ENCODE measurements at regions not wholly inside any gene's neighbourhood (a gene's known extent, or its start where the extent isn't known, plus 50 kb on each side); places are given as distances from the start of the nearest gene placed in this dataset.

GRCh38 chr7:34454381-34454780 lies 203.6 kb upstream of the NPSR1 start:
- Histone ChIP-seq H4K5ac (ENCODE audit: low read depth, low read length) (no peak overlapping the region), H3K9me1 (ENCODE audit: insufficient read depth, low read length) (no peaks in the 10 kb centered on the region), H3K9me3 (ENCODE audit: control insufficient read depth, insufficient read depth, low read length) (no peaks in the 10 kb centered on the region), H3K23ac (ENCODE audit: low read depth, low read length) (no peak overlapping the region), H3K27ac (ENCODE audit: insufficient read depth, low read length) (no peak overlapping the region), H3K56ac (ENCODE audit: extremely low read depth, insufficient read depth, low read length) (no peak overlapping the region), H4K20me1 (ENCODE audit: insufficient read depth, low read length) (no peaks in the 10 kb centered on the region), H2AK5ac (ENCODE audit: low read depth, low read length) (no peak overlapping the region), H2BK120ac (ENCODE audit: low read depth, low read length) (no peak overlapping the region), H2AFZ (replicated peaks; ENCODE audit: low read length, poor library complexity) (no peak overlapping the region), H3K4me2 (ENCODE audit: low read depth, low read length) (no peak overlapping the region), H4K91ac (ENCODE audit: insufficient read depth, low read depth, low read length) (no peak overlapping the region), H2BK15ac (ENCODE audit: low read depth, low read length) (no peak overlapping the region), H2BK20ac (ENCODE audit: low read depth, low read length) (no peak overlapping the region), H2BK5ac (ENCODE audit: low read depth, low read length, poor library complexity, severe bottlenecking) (no peak overlapping the region), H3K27me3 (ENCODE audit: control insufficient read depth, insufficient read depth, low read length) (no peaks in the 10 kb centered on the region), H3K4ac (ENCODE audit: low read depth, low read length) (no peak overlapping the region), H3K18ac (ENCODE audit: low read depth, low read length) (no peak overlapping the region), H3K9ac (ENCODE audit: low read depth, low read length) (no peak overlapping the region), H2AK9ac (replicated peaks; ENCODE audit: low read depth, low read length, poor library complexity) (no peak overlapping the region), H3K4me3 (ENCODE audit: insufficient read depth, low read depth, low read length) (no peak overlapping the region), H3K79me1 (ENCODE audit: low read depth in 1 of 2, low read length in 2 of 2) (no peaks in the 10 kb centered on the region), H3K36me3 (ENCODE audit: control insufficient read depth, insufficient read depth, low read length) (no peaks in the 10 kb centered on the region), H4K8ac (ENCODE audit: low read depth in 2 of 2, low read length in 2 of 2) (no peak overlapping the region), H3K4me1 (ENCODE audit: control insufficient read depth, insufficient read depth, low read length) (no peaks in the 10 kb centered on the region), H3K14ac (replicated peaks; ENCODE audit: low read depth, low read length) (no peak overlapping the region)
- dilution Hi-C loops (cut with HindIII; ENCODE audit: low sequenced_read_pairs, unreplicated experiment): no loop called here
- WGBS, 2 experiments (ENCODE audit: extremely low coverage in 2 of 2, insufficient read length in 1 of 2): no CpG with 5 or more reads among the region's 4 CpGs
- ChIA-PET POLR2A (ENCODE audit: unreplicated experiment) (no interaction called here), CTCF (no interaction called here)
- no TSS peak for BruUV-seq (replicated peaks)
- TF ChIP-seq MAFK (IDR thresholded peaks at IDR 0.05; ENCODE audit: low read depth, low read length) (no peak), FOS (IDR thresholded peaks at IDR 0.05; ENCODE audit: low read depth, low read length) (no peak), RFX5 (IDR thresholded peaks at IDR 0.05; ENCODE audit: low read depth, low read length) (no peak), ELK1 (IDR thresholded peaks at IDR 0.05; ENCODE audit: borderline replicate concordance, low read depth, low read length) (no peak), USF2 (IDR thresholded peaks at IDR 0.05; ENCODE audit: low read depth, low read length) (no peak), CHD1 (IDR thresholded peaks at IDR 0.05; ENCODE audit: low read depth, low read length) (no peak)
- no peak for DNase-seq
- in situ Hi-C loops (cut with MboI; ENCODE audit: low sequenced_read_pairs): no loop called here
- no peak for ATAC-seq (ENCODE audit: low read depth)
- intact Hi-C loops (cut with micrococcal nuclease): no loop called here

Data from IMR-90 (cell line).